ENCODE measurements at regions not wholly inside any gene's neighbourhood (a gene's known extent, or its start where the extent isn't known, plus 50 kb on each side); places are given as distances from the start of the nearest gene placed in this dataset.

GRCh38 chr1:163674236-163674635, 352.5 kb downstream of the NUF2 start:
- intact Hi-C loops (cut with DNase I; ENCODE audit: low total_unique reads) (no loop called here), in situ Hi-C loops (cut with MboI; ENCODE audit: low sequenced_read_pairs in 4 of 4) (no loop called here)
- H3K9me3 ChIP-seq, result no peaks in the 10 kb centered on the region
- ATAC-seq (no peak), DNase-seq (no peak)
- H3K4me1 ChIP-seq, result no peaks in the 10 kb centered on the region
- H3K36me3 ChIP-seq, result no peaks in the 10 kb centered on the region
- TF ChIP-seq CTCF (IDR thresholded peaks at IDR 0.05 in 4 of 5, conservative IDR thresholded peaks at IDR 0.05 in 1 of 5), result no peak
- no peak for TF ChIP-seq POLR2A (IDR thresholded peaks at IDR 0.05)
- H3K27me3 ChIP-seq, result no peaks in the 10 kb centered on the region
- H3K4me3 ChIP-seq, result no peak overlapping the region
- no peak overlapping the region for H3K27ac ChIP-seq

GRCh38 chr1:163684785-163685184, 363.0 kb downstream of the NUF2 start:
- H3K27me3 ChIP-seq, result no peaks in the 10 kb centered on the region
- H3K4me3 ChIP-seq, result no peak overlapping the region
- in situ Hi-C loops (cut with MboI; ENCODE audit: low sequenced_read_pairs in 4 of 4) (no loop called here), intact Hi-C loops (cut with DNase I; ENCODE audit: low total_unique reads) (no loop called here)
- H3K9me3 ChIP-seq, result no peaks in the 10 kb centered on the region
- no peaks in the 10 kb centered on the region for H3K4me1 ChIP-seq
- no peak for DNase-seq
- TF ChIP-seq POLR2A (IDR thresholded peaks at IDR 0.05) (no peak), CTCF (IDR thresholded peaks at IDR 0.05 in 4 of 5, conservative IDR thresholded peaks at IDR 0.05 in 1 of 5) (no peak)
- no peak overlapping the region for H3K27ac ChIP-seq
- no peaks in the 10 kb centered on the region for H3K36me3 ChIP-seq
- no peak for ATAC-seq

- intact Hi-C loops (cut with DNase I; ENCODE audit: low total_unique reads), result no loop called here
- no peaks in the 10 kb centered on the region for H3K4me1 ChIP-seq
- H3K9me3 ChIP-seq, result no peaks in the 10 kb centered on the region
- in situ Hi-C loops (cut with MboI; ENCODE audit: low sequenced_read_pairs in 4 of 4), result no loop called here
- no peaks in the 10 kb centered on the region for H3K36me3 ChIP-seq
- TF ChIP-seq POLR2A (IDR thresholded peaks at IDR 0.05), result no peak
- TF ChIP-seq CTCF (IDR thresholded peaks at IDR 0.05 in 4 of 5, conservative IDR thresholded peaks at IDR 0.05 in 1 of 5), result no peak
- no peak overlapping the region for H3K27ac ChIP-seq
- ATAC-seq (no peak), DNase-seq (no peak)
- no peak overlapping the region for H3K4me3 ChIP-seq
- H3K27me3 ChIP-seq, result no peaks in the 10 kb centered on the region
These were observed 370.5 kb downstream of the NUF2 start for GRCh38 chr1:163692266-163692665.

- no peaks in the 10 kb centered on the region for H3K27me3 ChIP-seq
- intact Hi-C loops (cut with DNase I; ENCODE audit: low total_unique reads), result no loop called here
These were observed 375.4 kb downstream of the NUF2 start for GRCh38 chr1:163697137-163697536.

More at GRCh38 chr1:163697137-163697536, 375.4 kb downstream of the NUF2 start:
- Histone ChIP-seq H3K4me1 (no peaks in the 10 kb centered on the region), H3K9me3 (no peaks in the 10 kb centered on the region), H3K36me3 (no peaks in the 10 kb centered on the region), H3K4me3 (no peak overlapping the region), H3K27ac (no peak overlapping the region)
- ATAC-seq (no peak), DNase-seq (no peak)
- in situ Hi-C loops (cut with MboI; ENCODE audit: low sequenced_read_pairs in 4 of 4), result no loop called here
- no peak for TF ChIP-seq CTCF (IDR thresholded peaks at IDR 0.05 in 4 of 5, conservative IDR thresholded peaks at IDR 0.05 in 1 of 5)
- TF ChIP-seq POLR2A (IDR thresholded peaks at IDR 0.05), result no peak

All from gastrocnemius medialis (tissue), 4 donors.